ENCODE measurements at regions not wholly inside any gene's neighbourhood (a gene's known extent, or its start where the extent isn't known, plus 50 kb on each side); places are given as distances from the start of the nearest gene placed in this dataset.
"Not testable (repeated sequence)": the region's sequence is repeated elsewhere in the genome, so short reads cannot be mapped to it uniquely, and the experiment has no call there.

- peaks cover 6 to 8% of the 10 kb centered on the region in 2 donors for H3K4me1 ChIP-seq (replicated peaks in 1 of 2)
- in situ Hi-C loops (cut with MboI; ENCODE audit: low pct_unique_long_range_greater_than_20kb in 2 of 9, low sequenced_read_pairs in 9 of 9, unreplicated experiment in 9 of 9), result no loop called here
- WGBS, 10 experiments, result 67 to 100% (median 92%) methylated on average over 1 to 4 of the region's 4 CpGs; no CpG with 5 or more reads in 2 of the 10 experiments
- H3K27ac ChIP-seq, result no peak overlapping the region
- no peak overlapping the region for H3K4me3 ChIP-seq
- no peak for ATAC-seq (replicated peaks in 6 of 8)
Measured at GRCh38 chr2:62337403-62337802, 141.5 kb downstream of the B3GNT2 start.

DNA sequence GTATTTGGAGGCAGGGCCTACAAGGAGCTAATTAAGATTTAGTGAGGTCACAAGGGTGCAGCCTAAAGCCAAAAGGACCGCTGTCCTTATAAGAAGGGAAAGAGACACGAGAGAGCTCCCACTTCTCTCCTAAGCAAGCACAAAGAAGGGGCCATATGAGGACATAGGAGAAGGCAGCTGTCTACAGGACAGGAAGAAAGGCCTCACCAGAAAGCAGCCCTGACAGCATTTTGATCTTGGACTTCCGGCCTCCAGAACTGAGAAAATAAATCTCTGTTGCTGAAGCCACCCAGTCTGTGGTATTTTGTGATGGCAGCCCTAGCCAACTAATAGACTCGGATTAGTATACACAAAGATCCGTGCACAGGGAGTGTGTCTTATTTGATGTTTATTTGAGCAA lies 139.7 kb downstream of the B3GNT2 start:
- H3K4me1 ChIP-seq (replicated peaks in 1 of 2), result peaks cover under 1 to 8% of the 10 kb centered on the region in 2 donors
- 67 to 100% (median 100%) methylated on average over 1 to 5 of the region's 5 CpGs; no CpG with 5 or more reads in 2 of the 10 experiments for WGBS, 10 experiments
- no peak overlapping the region for H3K27ac ChIP-seq
- in situ Hi-C loops (cut with MboI; ENCODE audit: low pct_unique_long_range_greater_than_20kb in 2 of 9, low sequenced_read_pairs in 9 of 9, unreplicated experiment in 9 of 9), result no loop called here
- H3K4me3 ChIP-seq, result no peak overlapping the region
- no peak for ATAC-seq (replicated peaks in 6 of 8)

GRCh38 chr2:62334440-62335058 lies 138.6 kb downstream of the B3GNT2 start:
- Histone ChIP-seq H3K4me3 (no peak overlapping the region), H3K27ac (no peak overlapping the region), H3K4me1 (replicated peaks in 1 of 2) (peaks cover 0 to 8% of the 10 kb centered on the region in 2 donors)
- 55 to 94% (median 86%) methylated on average over 1 to 6 of the region's 6 CpGs; no CpG with 5 or more reads in 1 of the 10 experiments for WGBS, 10 experiments
- no peak for ATAC-seq (replicated peaks in 6 of 8)
- in situ Hi-C loops (cut with MboI; ENCODE audit: low pct_unique_long_range_greater_than_20kb in 2 of 9, low sequenced_read_pairs in 9 of 9, unreplicated experiment in 9 of 9), result no loop called here

DNA sequence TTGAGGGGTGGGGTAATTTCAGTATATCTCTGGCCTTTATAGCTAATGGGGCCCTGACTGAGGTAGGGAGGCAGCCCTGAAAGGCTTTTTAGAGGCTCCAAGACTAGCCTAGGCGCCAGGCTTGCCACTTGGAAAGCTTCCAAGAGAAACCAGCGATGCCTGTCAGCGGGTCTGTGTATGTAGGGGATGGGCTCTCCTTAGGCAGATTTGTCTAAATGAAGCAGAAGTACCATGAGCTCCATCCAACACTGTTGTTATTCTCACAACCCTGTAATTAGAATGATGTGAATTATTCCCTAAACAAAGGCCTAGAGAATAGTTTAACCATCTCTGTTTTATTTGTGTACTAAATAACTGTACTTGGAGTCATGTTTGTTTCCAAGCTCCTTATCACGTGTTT lies 138.1 kb downstream of the B3GNT2 start:
- H3K27ac ChIP-seq, result no peak overlapping the region
- H3K4me3 ChIP-seq, result no peak overlapping the region
- 31 to 80% (median 74%) methylated on average over 1 to 4 of the region's 4 CpGs; no CpG with 5 or more reads in 3 of the 10 experiments for WGBS, 10 experiments
- in situ Hi-C loops (cut with MboI; ENCODE audit: low pct_unique_long_range_greater_than_20kb in 2 of 9, low sequenced_read_pairs in 9 of 9, unreplicated experiment in 9 of 9), result no loop called here
- ATAC-seq (replicated peaks in 6 of 8), result peak in 2 of 8 experiments; percentile 61 to 74
- peaks cover 0 to 8% of the 10 kb centered on the region in 2 donors for H3K4me1 ChIP-seq (replicated peaks in 1 of 2)

DNA sequence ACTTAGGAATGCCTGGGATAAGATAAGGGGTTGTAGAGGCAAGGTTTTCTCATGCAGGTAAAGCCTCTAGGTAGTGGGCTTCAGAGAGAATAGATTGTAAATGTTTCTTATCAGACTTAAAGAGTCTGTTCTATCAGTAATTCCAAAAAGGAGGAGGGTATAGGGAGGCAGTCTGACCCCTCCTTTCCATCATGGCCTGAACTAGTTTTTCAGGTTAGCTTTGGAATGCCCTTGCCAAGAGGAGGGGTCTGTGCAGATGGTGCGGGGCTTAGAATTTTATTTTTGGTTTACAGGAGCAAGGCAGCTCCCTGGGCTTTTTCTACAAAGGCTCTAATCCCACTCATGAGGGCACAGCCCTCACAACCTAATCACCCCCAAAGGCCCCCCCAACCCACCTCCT lies 135.0 kb downstream of the B3GNT2 start:
- 0 to 100% (median 100%) methylated on average over 1 of the region's 1 CpG; no CpG with 5 or more reads in 7 of the 10 experiments for WGBS, 10 experiments
- in situ Hi-C loops (cut with MboI; ENCODE audit: low pct_unique_long_range_greater_than_20kb in 2 of 9, low sequenced_read_pairs in 9 of 9, unreplicated experiment in 9 of 9), result no loop called here
- no peaks in the 10 kb centered on the region for H3K4me1 ChIP-seq (replicated peaks in 1 of 2)

GRCh38 chr2:62329797-62330196 lies 133.9 kb downstream of the B3GNT2 start:
- Histone ChIP-seq H3K27ac (no peak overlapping the region), H3K4me1 (replicated peaks in 1 of 2) (no peaks in the 10 kb centered on the region), H3K4me3 (no peak overlapping the region)
- in situ Hi-C loops (cut with MboI; ENCODE audit: low pct_unique_long_range_greater_than_20kb in 2 of 9, low sequenced_read_pairs in 9 of 9, unreplicated experiment in 9 of 9), result no loop called here
- no peak for ATAC-seq (replicated peaks in 6 of 8)
- WGBS, 10 experiments, result 20 to 100% (median 72%) methylated on average over 1 to 5 of the region's 5 CpGs

More for the DNA sequence above, 135.0 kb downstream of the B3GNT2 start:
- no peak overlapping the region for H3K4me3 ChIP-seq
- H3K27ac ChIP-seq, result no peak overlapping the region
- no peak for ATAC-seq (replicated peaks in 6 of 8)

- H3K4me3 ChIP-seq, result no peak overlapping the region
- WGBS, 10 experiments, result 0 to 50% (median 25%) methylated on average over 1 of the region's 1 CpG; no CpG with 5 or more reads in 4 of the 10 experiments
- ATAC-seq (replicated peaks in 6 of 8), result no peak
- H3K4me1 ChIP-seq (replicated peaks in 1 of 2), result peaks cover 5% of the 10 kb centered on the region in 2 donors
- in situ Hi-C loops (cut with MboI; ENCODE audit: low pct_unique_long_range_greater_than_20kb in 2 of 9, low sequenced_read_pairs in 9 of 9, unreplicated experiment in 9 of 9), result no loop called here
- no peak overlapping the region for H3K27ac ChIP-seq
Measured at GRCh38 chr2:62326735-62327134, 130.8 kb downstream of the B3GNT2 start.

DNA sequence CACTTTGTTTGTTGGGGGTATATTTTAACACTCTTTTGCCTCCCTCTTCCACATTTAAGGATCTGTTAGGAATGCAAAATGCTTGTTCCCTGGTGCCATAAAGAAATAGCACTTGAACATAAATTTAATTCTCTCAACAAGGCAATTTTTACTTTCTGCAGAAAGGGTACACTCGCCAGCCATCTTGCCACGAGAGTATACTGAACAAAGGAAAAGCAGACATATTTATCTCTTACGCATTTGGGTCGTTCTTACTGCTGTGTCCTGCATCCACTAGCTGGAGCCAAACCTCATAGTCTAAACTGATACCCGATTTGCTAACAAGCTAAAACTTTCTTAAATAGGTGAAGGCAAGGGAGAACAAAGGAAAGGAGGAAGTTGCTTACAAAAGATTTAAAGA lies 129.5 kb downstream of the B3GNT2 start:
- in situ Hi-C loops (cut with MboI; ENCODE audit: low pct_unique_long_range_greater_than_20kb in 2 of 9, low sequenced_read_pairs in 9 of 9, unreplicated experiment in 9 of 9), result no loop called here
- ATAC-seq (replicated peaks in 6 of 8), result no peak
- Histone ChIP-seq H3K4me3 (no peak overlapping the region), H3K4me1 (replicated peaks in 1 of 2) (peaks cover 15 to 17% of the 10 kb centered on the region in 2 donors), H3K27ac (no peak overlapping the region)
- WGBS, 10 experiments, result 49 to 95% (median 76%) methylated on average over 2 to 5 of the region's 5 CpGs

GRCh38 chr2:62321380-62322289 lies 125.7 kb downstream of the B3GNT2 start:
- H3K4me1 ChIP-seq (replicated peaks in 1 of 2), result peaks cover 15 to 17% of the 10 kb centered on the region in 2 donors
- in situ Hi-C loops (cut with MboI; ENCODE audit: low pct_unique_long_range_greater_than_20kb in 2 of 9, low sequenced_read_pairs in 9 of 9, unreplicated experiment in 9 of 9), result no loop called here
- no peak for ATAC-seq (replicated peaks in 6 of 8)
- WGBS, 10 experiments, result 25 to 73% (median 49%) methylated on average over 2 to 9 of the region's 9 CpGs
- H3K27ac ChIP-seq, result peak overlapping the region in 1 of 2 donors; percentile 14
- no peak overlapping the region for H3K4me3 ChIP-seq

- WGBS, 10 experiments, result 55 to 100% (median 70%) methylated on average over 1 to 5 of the region's 6 CpGs; no CpG with 5 or more reads in 1 of the 10 experiments
- Histone ChIP-seq H3K27ac (no peak overlapping the region), H3K4me1 (replicated peaks in 1 of 2) (peaks cover 15 to 17% of the 10 kb centered on the region in 2 donors), H3K4me3 (no peak overlapping the region)
- in situ Hi-C loops (cut with MboI; ENCODE audit: low pct_unique_long_range_greater_than_20kb in 2 of 9, low sequenced_read_pairs in 9 of 9, unreplicated experiment in 9 of 9), result no loop called here
- no peak for ATAC-seq (replicated peaks in 6 of 8)
Measured at GRCh38 chr2:62320657-62321357, 124.9 kb downstream of the B3GNT2 start.

DNA sequence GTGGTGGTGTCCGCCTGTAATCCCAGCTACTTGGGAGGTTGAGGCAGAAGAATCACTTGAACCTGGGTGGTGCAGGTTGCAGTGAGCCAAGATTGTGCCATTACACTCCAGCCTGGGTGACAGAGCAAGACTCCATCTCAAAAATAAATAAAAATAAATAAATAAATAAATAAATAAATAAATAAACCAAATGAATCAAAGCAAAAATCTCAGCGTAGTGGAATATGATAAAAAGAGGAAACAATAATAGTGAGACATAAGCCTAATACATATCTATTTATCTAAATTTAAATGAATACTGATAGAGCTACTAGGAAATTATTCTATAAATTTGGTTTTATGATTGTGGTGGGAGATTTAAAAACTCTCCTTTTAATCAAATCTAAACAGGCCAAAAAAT lies 124.2 kb downstream of the B3GNT2 start:
- in situ Hi-C loops (cut with MboI; ENCODE audit: low pct_unique_long_range_greater_than_20kb in 2 of 9, low sequenced_read_pairs in 9 of 9, unreplicated experiment in 9 of 9); H3K27ac ChIP-seq; H3K4me3 ChIP-seq; ATAC-seq (replicated peaks in 6 of 8): not testable (repeated sequence)
- WGBS, 10 experiments, result 60 to 100% (median 92%) methylated on average over 1 to 2 of the region's 2 CpGs; no CpG with 5 or more reads in 1 of the 10 experiments
- H3K4me1 ChIP-seq (replicated peaks in 1 of 2), result peaks cover 15 to 17% of the 10 kb centered on the region in 2 donors

DNA sequence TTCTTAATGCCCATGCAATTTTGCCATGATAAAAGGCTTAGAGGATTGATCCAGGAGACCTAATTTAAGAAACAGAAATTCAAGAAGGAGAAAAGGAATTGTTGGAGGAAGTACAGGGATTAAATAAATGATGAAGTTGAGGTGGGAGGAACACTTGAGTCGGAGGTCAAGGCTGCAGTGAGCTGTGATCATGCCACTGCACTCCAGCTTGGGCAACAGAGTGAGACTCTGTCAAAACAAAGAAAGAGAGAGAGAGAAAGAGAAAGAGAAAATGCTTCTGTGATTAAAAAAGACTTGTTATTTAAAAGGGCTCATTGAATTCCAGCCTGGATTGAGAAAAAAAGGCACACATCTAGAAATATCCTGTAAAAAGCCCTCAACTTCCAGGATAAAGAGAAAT lies 123.2 kb downstream of the B3GNT2 start:
- H3K4me1 ChIP-seq (replicated peaks in 1 of 2), result peaks cover 15 to 17% of the 10 kb centered on the region in 2 donors
- no peak overlapping the region for H3K4me3 ChIP-seq
- ATAC-seq (replicated peaks in 6 of 8), result no peak
- H3K27ac ChIP-seq, result no peak overlapping the region
- in situ Hi-C loops (cut with MboI; ENCODE audit: low pct_unique_long_range_greater_than_20kb in 2 of 9, low sequenced_read_pairs in 9 of 9, unreplicated experiment in 9 of 9), result no loop called here
- WGBS, 10 experiments, result 0 to 88% (median 45%) methylated on average over 1 of the region's 1 CpG; no CpG with 5 or more reads in 1 of the 10 experiments

DNA sequence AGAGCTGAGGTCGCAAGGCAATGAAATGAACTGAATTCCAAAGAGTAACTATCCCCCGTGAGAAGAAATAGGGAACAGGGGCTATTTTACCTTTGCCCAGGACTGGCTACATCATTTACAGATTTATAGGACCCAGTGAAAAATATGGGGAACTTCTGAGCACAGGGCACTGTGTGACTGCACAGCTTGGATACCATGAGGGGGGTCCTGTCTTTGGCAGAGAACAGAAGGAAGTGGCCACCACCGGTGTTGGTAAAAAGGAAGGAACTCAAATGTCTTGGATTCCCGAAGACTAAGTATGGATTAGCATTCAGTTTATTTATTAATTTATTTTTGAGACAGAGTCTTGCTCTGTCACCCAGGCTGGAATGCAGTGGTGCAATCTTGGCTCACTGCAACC lies 119.6 kb downstream of the B3GNT2 start:
- Histone ChIP-seq H3K4me1 (replicated peaks in 1 of 2) (no peaks in the 10 kb centered on the region), H3K27ac (no peak overlapping the region), H3K4me3 (no peak overlapping the region)
- in situ Hi-C loops (cut with MboI; ENCODE audit: low pct_unique_long_range_greater_than_20kb in 2 of 9, low sequenced_read_pairs in 9 of 9, unreplicated experiment in 9 of 9), result no loop called here
- no peak for ATAC-seq (replicated peaks in 6 of 8)
- 71 to 100% (median 98%) methylated on average over 1 to 4 of the region's 4 CpGs; no CpG with 5 or more reads in 4 of the 10 experiments for WGBS, 10 experiments
